Motor neuron (in vitro differentiated cells): ENCODE measurements at regions not wholly inside any gene's neighbourhood (a gene's known extent, or its start where the extent isn't known, plus 50 kb on each side); places are given as distances from the start of the nearest gene placed in this dataset.
A peak's percentile ranks its signal among the peaks of the same experiment; 100 is the strongest.

Source experiments
- ATAC-seq, 8 experiments: fragments of 200-7000 bp; cut with Tn5 transposase; replicated peaks in 6 of 8; 2 replicates each; pipeline ENCODE4 v1.8.0; 2021; ENCODE audit warnings: mild to moderate bottlenecking in 8 of 8, moderate library complexity in 8 of 8
- H3K27ac ChIP-seq, 2 donors: fragments of 250-450 bp; sonication (Bioruptor Pico); 2 replicates each; pipeline ENCODE4 v1.9.0; 2021; ENCODE audit warnings: antibody characterized with exemption in 2 of 2, mild to moderate bottlenecking in 2 of 2, moderate library complexity in 1 of 2
- H3K4me1 ChIP-seq, 2 donors: fragments of 250-450 bp; sonication (Bioruptor Pico); replicated peaks in 1 of 2; 2 replicates each; pipeline ENCODE4 v1.6.1; 2021; ENCODE audit warnings: antibody characterized with exemption in 2 of 2, mild to moderate bottlenecking in 2 of 2, moderate library complexity in 1 of 2
- H3K4me3 ChIP-seq, 5 donors: fragments of 250-450 bp; sonication (Bioruptor Pico); 2 replicates each; pipeline ENCODE4 v1.9.0; 2021; ENCODE audit warnings: antibody characterized with exemption in 5 of 5, mild to moderate bottlenecking in 5 of 5, moderate library complexity in 4 of 5
- WGBS, 10 experiments: fragments of 450-650 bp; shearing (Covaris generic); methylation state at CpG; one replicate each; pipeline ENCODE4 v1.0.0; 2022; 5-methylcytosine and 5-hydroxymethylcytosine counted together
- in situ Hi-C, 9 experiments: fragments of 400-800 bp; cut with MboI; loops; one replicate each; pipeline ENCODE4 v1.15.0; 2021; ENCODE audit warnings: low sequenced_read_pairs in 9 of 9, low pct_unique_long_range_greater_than_20kb in 2 of 9; ENCODE audit not compliant: unreplicated experiment in 9 of 9

DNA sequence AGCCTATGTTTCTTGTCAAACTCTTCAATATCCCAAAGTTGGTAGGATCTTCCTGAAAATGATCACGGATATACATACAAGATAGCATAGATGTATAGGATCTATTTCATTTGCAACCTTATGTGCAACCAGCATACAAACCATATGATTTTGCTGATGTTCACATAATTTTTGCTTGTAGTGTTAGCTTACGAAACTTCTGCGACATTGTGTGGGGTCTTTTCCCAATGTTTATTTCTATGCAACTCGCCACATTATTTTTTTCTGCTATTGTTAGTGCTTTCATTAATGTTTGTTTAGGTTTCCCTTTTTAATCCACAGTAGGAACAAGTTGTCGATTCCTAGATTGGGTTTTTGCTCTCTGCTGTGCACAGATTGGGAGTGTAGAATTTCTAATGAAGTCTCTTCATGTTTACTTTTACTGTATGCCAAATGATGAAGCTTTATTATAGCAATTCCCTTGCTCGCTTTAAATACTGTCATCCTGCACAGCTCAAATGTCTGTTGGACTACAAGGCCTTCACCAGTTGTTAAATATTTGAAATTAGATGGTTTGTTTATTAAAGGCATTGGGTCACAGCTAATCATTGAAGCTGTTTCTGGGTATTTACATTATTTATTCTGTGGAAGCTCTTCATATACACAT lies 257.6 kb upstream of the PCDH7 start:
- in situ Hi-C loops = no loop called here
- H3K4me3 ChIP-seq = no peak overlapping the region
- no peaks in the 10 kb centered on the region for H3K4me1 ChIP-seq
- ATAC-seq = no peak
- H3K27ac ChIP-seq = no peak overlapping the region
- WGBS, 10 experiments = 12 to 100% (median 85%) methylated on average over 1 to 6 of the region's 6 CpGs

DNA sequence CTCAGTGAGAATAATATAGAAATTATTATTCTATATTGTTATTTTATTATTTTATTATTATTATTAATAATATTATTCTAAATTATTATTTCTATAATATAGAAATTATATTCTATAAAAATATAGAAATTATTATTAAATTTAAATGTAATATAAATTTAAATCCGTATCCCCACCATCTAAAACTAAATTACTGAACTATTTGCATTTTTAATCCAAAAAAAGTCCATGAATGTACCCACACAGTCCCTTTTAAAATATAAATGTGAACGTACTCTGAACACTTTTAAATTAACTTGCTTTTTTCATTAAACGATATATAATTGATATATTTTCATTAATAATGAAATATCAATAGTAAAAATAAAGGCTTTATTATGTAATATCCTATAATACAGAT lies 248.3 kb upstream of the PCDH7 start:
- WGBS, 10 experiments = 13 to 100% (median 81%) methylated on average over 2 to 3 of the region's 3 CpGs
- in situ Hi-C loops = no loop called here
- no peaks in the 10 kb centered on the region for H3K4me1 ChIP-seq
- no peak overlapping the region for H3K4me3 ChIP-seq
- ATAC-seq = no peak
- H3K27ac ChIP-seq = no peak overlapping the region

DNA sequence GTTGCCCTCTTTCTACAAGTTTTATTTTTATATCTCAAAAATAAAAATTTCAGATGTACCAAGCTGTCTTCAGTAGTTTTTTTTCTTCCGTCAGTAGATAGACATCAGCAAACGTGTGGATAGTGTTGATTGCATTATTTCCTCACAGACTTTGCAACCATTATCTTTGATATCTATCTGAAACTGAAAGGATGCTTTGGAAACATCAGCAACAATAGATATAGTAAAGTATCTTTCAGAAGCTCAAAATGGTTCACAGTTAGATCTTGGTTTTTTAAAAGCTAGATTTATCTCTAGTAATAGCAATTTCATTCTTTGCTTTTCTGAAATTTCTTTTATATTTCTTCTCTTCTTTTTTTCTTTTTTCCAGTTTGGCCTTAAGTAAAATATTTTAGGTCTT lies 246.9 kb upstream of the PCDH7 start:
- ATAC-seq = no peak
- Histone ChIP-seq H3K27ac (no peak overlapping the region), H3K4me3 (no peak overlapping the region), H3K4me1 (no peaks in the 10 kb centered on the region)
- WGBS, 10 experiments = 45 to 93% (median 60%) methylated on average over 1 to 2 of the region's 2 CpGs
- in situ Hi-C loops = no loop called here

DNA sequence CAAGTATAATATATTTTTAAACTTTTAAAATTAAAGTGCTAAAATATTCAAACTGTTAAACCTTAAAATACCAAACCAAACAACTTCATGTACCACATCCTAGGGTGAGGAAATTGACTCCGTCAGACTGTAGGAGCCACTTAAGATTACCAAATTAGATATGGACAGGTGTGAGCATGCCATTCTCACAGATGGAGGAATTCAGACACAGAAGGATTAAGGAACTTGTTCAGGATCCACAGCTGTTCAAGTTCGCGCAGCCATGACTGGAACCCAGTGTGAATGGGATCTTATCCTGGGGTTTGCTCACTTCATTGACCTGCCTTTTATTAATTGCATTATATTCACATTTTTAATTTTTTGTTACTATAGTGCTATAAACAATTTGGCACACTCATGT lies 224.9 kb upstream of the PCDH7 start:
- 25 to 100% (median 93%) methylated on average over 1 to 3 of the region's 3 CpGs; no CpG with 5 or more reads in 2 of the 10 experiments for WGBS, 10 experiments
- in situ Hi-C loops = no loop called here
- ATAC-seq = no peak
- Histone ChIP-seq H3K27ac (no peak overlapping the region), H3K4me3 (no peak overlapping the region), H3K4me1 (no peaks in the 10 kb centered on the region)

DNA sequence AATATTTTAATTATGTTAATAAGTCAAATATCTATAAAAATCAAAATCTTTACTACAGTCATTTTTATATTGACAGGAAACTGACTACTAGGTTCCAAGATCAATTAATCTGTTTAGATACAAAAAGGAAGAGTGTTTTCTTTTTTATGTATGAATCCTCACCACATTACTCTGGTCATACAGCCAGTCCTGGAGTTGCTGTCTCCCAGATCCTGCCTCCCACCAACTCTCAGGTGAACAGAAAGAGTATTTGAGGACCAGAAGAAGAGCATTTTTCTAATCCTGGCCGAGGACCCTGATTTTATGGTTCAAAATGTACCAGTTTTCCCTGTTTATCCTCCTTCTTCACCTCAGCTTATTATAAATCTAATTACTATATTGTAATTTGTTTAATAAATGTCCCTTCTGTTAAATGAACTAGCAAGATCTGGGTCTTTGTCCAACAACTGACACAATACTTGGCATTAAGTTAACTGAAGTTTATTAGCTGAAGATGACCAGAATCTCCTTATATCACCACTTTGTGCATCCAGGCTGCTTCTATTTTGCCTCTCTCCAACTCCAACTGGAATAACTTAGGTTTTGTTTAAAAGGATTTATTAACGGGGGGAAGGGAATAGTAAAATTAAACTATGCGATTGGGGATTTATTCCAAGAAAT lies 224.4 kb upstream of the PCDH7 start:
- no peak for ATAC-seq
- no peak overlapping the region for H3K27ac ChIP-seq
- no peaks in the 10 kb centered on the region for H3K4me1 ChIP-seq
- H3K4me3 ChIP-seq = no peak overlapping the region
- in situ Hi-C loops = no loop called here
- WGBS, 10 experiments = 5 to 94% (median 84%) methylated on average over 1 to 3 of the region's 3 CpGs

DNA sequence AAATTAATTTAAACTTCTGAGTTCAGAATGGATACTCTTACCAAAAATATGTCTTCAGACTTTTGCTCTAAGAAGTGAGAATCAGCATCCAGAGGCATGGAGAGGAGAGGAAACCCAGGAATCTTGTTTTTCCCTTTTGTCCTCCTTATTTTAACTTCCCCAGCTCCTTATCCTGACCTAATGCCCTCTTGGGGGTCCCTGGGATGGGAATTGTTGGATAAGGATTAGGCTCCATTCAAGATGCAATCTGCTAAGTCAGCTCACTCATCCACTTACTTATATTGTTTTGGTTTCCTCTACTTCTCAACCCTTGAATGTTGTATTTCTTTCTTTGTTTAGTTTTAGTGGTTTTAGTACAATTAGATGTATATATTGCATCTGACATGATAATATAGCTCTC lies 208.4 kb upstream of the PCDH7 start:
- H3K4me3 ChIP-seq = no peak overlapping the region
- no peak for ATAC-seq
- no peak overlapping the region for H3K27ac ChIP-seq
- in situ Hi-C loops = no loop called here
- H3K4me1 ChIP-seq = no peaks in the 10 kb centered on the region

DNA sequence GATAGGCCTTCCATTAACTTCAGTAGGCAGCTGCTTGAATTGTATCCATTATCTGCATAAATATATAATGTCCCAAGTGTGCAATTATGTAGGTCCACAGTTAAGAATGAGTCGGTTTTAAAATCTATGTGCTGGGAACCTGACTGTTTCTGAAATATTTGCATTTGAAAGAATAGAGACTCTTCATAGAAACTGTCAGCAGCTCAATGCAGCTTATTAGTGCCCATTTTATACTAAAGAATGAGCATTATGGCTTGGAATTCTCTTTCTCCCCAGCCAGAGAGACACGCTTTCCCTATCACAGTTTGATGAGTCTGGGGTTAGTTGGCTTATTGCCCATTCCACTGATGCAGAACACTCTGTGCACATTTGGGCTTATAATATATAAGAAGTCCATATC lies 202.0 kb upstream of the PCDH7 start:
- ATAC-seq = peak in 1 of 8 experiments; percentile 49
- H3K4me1 ChIP-seq = peaks cover 0 to 3% of the 10 kb centered on the region in 2 donors

DNA sequence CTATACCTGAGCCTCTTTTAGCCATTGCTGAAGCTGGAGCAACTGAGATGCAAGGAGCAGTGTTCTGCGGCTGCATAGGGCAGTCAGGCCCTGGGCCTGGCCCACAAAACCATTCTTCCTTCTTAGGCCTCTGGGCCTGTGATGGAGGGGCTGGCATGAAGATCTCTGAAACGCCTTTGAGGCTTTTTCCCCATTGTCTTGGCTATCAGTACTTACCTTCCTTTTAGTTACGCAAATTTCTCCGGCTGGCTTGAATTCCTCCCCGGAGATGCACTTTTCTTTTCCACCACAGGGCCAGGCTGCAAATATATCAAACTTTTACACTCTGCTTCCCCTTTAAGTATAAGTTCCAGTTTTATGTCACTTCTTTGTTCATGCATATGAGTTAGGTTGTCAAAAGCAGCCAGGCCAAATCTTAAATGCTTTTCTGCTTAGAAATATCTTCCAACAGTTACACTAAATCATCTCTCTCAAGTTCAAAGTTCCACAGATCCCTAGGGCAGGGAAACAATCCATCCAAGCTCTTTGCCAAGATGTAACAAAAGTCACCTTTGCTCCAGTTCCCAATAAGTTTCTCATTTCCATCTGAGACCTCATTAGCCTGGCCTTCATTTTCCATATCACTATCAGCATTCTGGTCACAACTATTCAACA lies 194.4 kb upstream of the PCDH7 start:
- in situ Hi-C loops = no loop called here
- Histone ChIP-seq H3K27ac (no peak overlapping the region), H3K4me1 (peaks cover 4 to 7% of the 10 kb centered on the region in 2 donors), H3K4me3 (no peak overlapping the region)
- 40 to 100% (median 80%) methylated on average over 1 to 5 of the region's 5 CpGs; no CpG with 5 or more reads in 2 of the 10 experiments for WGBS, 10 experiments
- ATAC-seq = no peak

More for the DNA sequence above, 202.0 kb upstream of the PCDH7 start:
- in situ Hi-C loops = no loop called here
- WGBS, 10 experiments = 0 to 50% (median 11%) methylated on average over 1 to 2 of the region's 2 CpGs; no CpG with 5 or more reads in 1 of the 10 experiments
- no peak overlapping the region for H3K27ac ChIP-seq
- H3K4me3 ChIP-seq = no peak overlapping the region

DNA sequence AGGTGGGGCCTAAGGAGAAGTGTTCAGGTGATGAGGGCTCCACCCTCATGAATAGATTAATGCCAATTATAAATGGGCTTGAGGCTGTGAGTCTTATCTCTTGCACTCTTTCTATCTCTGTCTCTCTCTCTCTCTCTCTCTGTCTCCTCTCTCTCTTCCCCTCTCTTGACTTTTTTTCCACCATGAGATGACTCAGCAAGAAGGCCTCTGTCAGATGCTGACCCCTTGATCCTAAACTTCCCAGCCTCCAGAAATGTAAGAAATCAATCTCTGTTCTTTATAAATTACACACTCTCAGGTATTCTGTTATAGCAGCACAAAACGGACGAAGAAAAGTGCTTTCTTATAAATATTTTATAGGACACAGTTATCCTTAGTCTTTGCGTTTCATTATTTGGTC lies 184.9 kb upstream of the PCDH7 start:
- ATAC-seq = no peak
- Histone ChIP-seq H3K4me3 (no peak overlapping the region), H3K27ac (no peak overlapping the region), H3K4me1 (no peaks in the 10 kb centered on the region)
- WGBS, 10 experiments = 11 to 91% (median 78%) methylated on average over 2 to 3 of the region's 3 CpGs; no CpG with 5 or more reads in 2 of the 10 experiments
- in situ Hi-C loops = no loop called here

DNA sequence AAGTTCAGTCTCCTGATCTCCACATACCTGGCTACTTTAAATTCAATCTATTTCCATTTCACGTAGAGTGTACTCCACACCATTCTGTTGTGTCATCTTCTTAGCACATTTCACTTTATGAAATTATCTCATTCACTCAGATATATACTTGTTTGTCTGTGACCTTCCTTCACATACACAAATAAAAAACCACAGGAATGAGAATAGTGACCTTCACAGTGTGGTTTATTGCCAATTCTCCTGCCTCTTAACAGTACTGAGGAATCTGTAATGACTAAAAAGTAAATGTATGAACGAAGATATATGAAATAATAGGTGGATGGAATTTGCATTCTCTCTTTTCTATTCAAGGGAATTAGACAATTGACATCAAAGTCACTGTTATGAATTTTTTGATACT lies 183.9 kb upstream of the PCDH7 start:
- no peak for ATAC-seq
- in situ Hi-C loops = no loop called here
- Histone ChIP-seq H3K27ac (no peak overlapping the region), H3K4me1 (no peaks in the 10 kb centered on the region), H3K4me3 (no peak overlapping the region)
- whole genome bisulfite sequencing, 10 experiments = 0 to 100% (median 73%) methylated on average over 1 to 2 of the region's 2 CpGs

DNA sequence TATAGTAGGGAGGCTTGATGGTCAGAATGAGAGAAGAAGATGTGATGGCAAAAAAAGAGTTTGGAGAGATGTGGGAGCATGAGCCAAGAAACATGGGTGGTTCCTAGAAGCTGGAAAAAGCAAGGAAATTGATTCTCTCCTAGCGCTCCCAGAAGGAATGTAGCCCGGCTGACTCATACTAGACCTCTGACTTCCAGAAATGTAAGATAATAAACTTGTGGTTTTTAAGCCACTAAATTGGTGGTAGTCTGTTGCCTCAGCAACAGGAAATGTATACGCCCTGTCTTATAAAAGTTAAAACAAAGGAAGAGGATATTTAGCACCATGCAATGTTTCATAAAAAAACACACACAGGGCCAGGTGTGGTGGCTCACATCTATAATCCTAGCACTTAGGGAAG lies 182.7 kb upstream of the PCDH7 start:
- Histone ChIP-seq H3K4me1 (no peaks in the 10 kb centered on the region), H3K4me3 (no peak overlapping the region), H3K27ac (no peak overlapping the region)
- in situ Hi-C loops = no loop called here
- WGBS, 10 experiments = 20 to 86% (median 82%) methylated on average over 1 to 3 of the region's 3 CpGs; no CpG with 5 or more reads in 6 of the 10 experiments
- ATAC-seq = peak in 3 of 8 experiments; percentile 48 to 98 (median 74)

DNA sequence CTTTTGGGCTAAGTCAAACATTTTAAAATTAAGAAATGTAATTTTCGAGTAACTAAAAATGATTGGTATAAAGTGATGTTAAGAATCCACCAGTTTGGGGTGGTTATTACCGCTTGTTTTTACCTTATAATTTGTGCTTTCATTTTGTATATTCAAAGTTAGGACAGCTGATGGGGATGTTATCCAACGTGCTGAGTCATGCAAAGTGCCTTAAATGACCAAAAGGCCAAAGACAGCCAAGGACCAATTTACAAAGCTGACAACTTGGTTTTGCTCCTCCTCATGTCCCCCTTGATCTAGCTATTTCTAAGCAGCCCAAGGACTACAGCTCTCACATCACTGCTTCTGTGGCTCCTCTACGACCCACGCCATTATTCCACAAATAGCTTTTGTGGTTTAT lies 181.4 kb upstream of the PCDH7 start:
- no peak for ATAC-seq
- in situ Hi-C loops = no loop called here
- no peaks in the 10 kb centered on the region for H3K4me1 ChIP-seq
- H3K27ac ChIP-seq = no peak overlapping the region
- 10 to 93% (median 79%) methylated on average over 2 to 5 of the region's 5 CpGs; no CpG with 5 or more reads in 1 of the 10 experiments for WGBS, 10 experiments
- H3K4me3 ChIP-seq = no peak overlapping the region

DNA sequence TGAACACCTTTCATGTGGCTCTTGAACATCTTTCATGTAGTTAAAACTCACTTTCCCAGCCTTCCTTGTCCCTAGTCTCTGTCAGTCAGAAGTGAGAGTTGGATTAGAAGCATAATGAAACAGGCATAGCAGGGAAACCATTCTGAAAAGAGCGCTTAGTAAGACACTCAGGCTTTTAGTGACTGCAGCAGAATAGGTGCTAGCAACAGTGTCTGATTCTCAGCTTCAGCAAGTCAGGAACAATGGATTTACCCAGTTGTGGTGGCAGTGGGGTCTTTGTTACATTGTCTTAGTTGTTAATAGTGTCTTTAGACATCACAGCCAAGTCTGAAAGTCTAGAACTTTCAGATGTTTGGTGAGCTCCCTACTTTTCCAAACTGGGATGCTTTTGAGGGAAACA lies 177.1 kb upstream of the PCDH7 start:
- ATAC-seq = no peak
- 43 to 100% (median 83%) methylated on average over 1 of the region's 1 CpG; no CpG with 5 or more reads in 5 of the 10 experiments for WGBS, 10 experiments
- in situ Hi-C loops = no loop called here

More for the DNA sequence above, 177.1 kb upstream of the PCDH7 start:
- no peak overlapping the region for H3K27ac ChIP-seq
- H3K4me1 ChIP-seq = no peaks in the 10 kb centered on the region
- no peak overlapping the region for H3K4me3 ChIP-seq
